22Rv1 (cell line): ENCODE measurements at regions not wholly inside any gene's neighbourhood (a gene's known extent, or its start where the extent isn't known, plus 50 kb on each side); places are given as distances from the start of the nearest gene placed in this dataset.
A peak's percentile ranks its signal among the peaks of the same experiment; 100 is the strongest.

Source experiments
- CTCF ChIP-seq: fragments of 450-650 bp; IDR thresholded peaks from 2 replicates; pipeline ENCODE4 v1.5.1; 2017; ENCODE audit warnings: mild to moderate bottlenecking
- ZFX ChIP-seq: fragments of 450-650 bp; IDR thresholded peaks from 2 replicates; pipeline ENCODE4 v1.6.1; 2017; ENCODE audit warnings: antibody characterized with exemption, borderline replicate concordance

DNA sequence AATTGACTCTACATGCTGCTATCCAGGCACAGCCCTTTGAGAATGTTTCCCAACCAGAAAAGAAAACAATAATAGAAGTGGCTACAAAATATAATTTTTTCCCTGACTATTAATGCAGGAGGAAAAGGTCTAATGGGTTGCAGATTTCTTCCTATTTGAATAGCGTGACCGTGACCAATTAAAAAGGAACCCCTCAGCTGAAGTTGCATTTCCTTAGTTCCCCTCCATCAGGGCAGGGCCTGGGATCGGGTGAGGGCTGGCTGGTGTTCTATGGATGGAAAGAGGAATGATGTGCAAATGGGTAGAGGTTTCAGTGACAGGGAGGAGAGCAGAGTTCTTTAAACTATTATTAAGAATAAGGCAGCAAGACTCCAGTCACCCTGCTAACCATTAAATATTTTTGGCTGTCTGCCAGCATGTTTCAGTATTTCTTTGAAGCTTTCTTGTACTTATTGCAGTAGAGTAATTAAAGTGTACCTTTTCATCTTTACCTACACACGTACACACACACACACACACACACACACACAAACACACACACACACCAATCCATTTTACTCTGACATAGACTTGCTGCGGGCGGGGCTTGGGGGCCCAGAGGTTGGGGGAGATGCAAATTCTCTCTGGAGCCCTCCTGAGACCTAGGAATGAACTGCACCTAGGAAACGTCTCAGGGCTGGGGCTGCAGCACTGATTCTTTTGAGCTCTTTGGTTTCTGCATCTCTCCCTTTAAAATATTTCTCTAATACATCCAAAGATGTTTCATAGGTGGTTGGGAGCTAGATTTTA is 154.8 kb upstream of the SLC35B3 start:
- TF ChIP-seq CTCF: 0 out of 2 replicates have a peak, but pooled peaks have one; percentile 23
- TF ChIP-seq ZFX: no peak
